TTC549 (cell line): ENCODE measurements at regions not wholly inside any gene's neighbourhood (a gene's known extent, or its start where the extent isn't known, plus 50 kb on each side); places are given as distances from the start of the nearest gene placed in this dataset.

Experiments
- FAIRE-seq: peaks from 2 replicates; lab custom pipeline; 2012; peaks lifted over from hg19 to GRCh38; lab: Jason Lieb, UNC

GRCh38 chr18:46266473-46266872, 162.3 kb downstream of the HAUS1 start:
- FAIRE-seq = no peak

GRCh38 chr18:46268671-46269070, 164.5 kb downstream of the HAUS1 start:
- FAIRE-seq = no peak

GRCh38 chr18:46269275-46269674, 165.1 kb downstream of the HAUS1 start:
- FAIRE-seq = no peak

- FAIRE-seq = no peak
These were observed 167.3 kb downstream of the HAUS1 start for GRCh38 chr18:46271488-46271887.

- FAIRE-seq = no peak
These were observed 169.7 kb downstream of the HAUS1 start for GRCh38 chr18:46273861-46274260.

GRCh38 chr18:46274266-46274665, 170.1 kb downstream of the HAUS1 start:
- no peak for FAIRE-seq

- no peak for FAIRE-seq
These were observed 171.2 kb downstream of the HAUS1 start for GRCh38 chr18:46275370-46275769.

GRCh38 chr18:46276748-46277147, 172.6 kb downstream of the HAUS1 start:
- no peak for FAIRE-seq

- no peak for FAIRE-seq
These were observed 174.6 kb downstream of the HAUS1 start for GRCh38 chr18:46278481-46279465.

GRCh38 chr18:46279673-46280072, 175.5 kb downstream of the HAUS1 start:
- FAIRE-seq = no peak

GRCh38 chr18:46281185-46282176, 177.3 kb downstream of the HAUS1 start:
- FAIRE-seq = peak; percentile 62

GRCh38 chr18:46282177-46282570, 178.0 kb downstream of the HAUS1 start:
- FAIRE-seq = no peak

- FAIRE-seq = no peak
These were observed 178.5 kb downstream of the HAUS1 start for GRCh38 chr18:46282646-46283045.

GRCh38 chr18:46283268-46283667, 179.1 kb downstream of the HAUS1 start:
- no peak for FAIRE-seq

- FAIRE-seq = no peak
These were observed 179.7 kb downstream of the HAUS1 start for GRCh38 chr18:46283895-46284295.

GRCh38 chr18:46289463-46289862, 185.3 kb downstream of the HAUS1 start:
- FAIRE-seq = no peak

- FAIRE-seq = no peak
These were observed 185.7 kb downstream of the HAUS1 start for GRCh38 chr18:46289931-46290330.

- no peak for FAIRE-seq
These were observed 186.3 kb downstream of the HAUS1 start for GRCh38 chr18:46290440-46291020.

GRCh38 chr18:46291149-46291548, 187.0 kb downstream of the HAUS1 start:
- FAIRE-seq = no peak

- no peak for FAIRE-seq
These were observed 189.6 kb downstream of the HAUS1 start for GRCh38 chr18:46293742-46294181.

GRCh38 chr18:46294318-46294717, 190.1 kb downstream of the HAUS1 start:
- no peak for FAIRE-seq

- FAIRE-seq = no peak
These were observed 190.6 kb downstream of the HAUS1 start for GRCh38 chr18:46294751-46295150.
